ENCODE measurements at regions not wholly inside any gene's neighbourhood (a gene's known extent, or its start where the extent isn't known, plus 50 kb on each side); places are given as distances from the start of the nearest gene placed in this dataset.

- in situ Hi-C loops (cut with MboI; ENCODE audit: low sequenced_read_pairs, unreplicated experiment) = no loop called here
- DNase-seq (ENCODE audit: low spot score) = no peak
- TF ChIP-seq CTCF (IDR thresholded peaks at IDR 0.05; ENCODE audit: borderline replicate concordance, control extremely low read depth, extremely low read depth, insufficient read depth, missing control alignments) = no peak
These were observed 81.3 kb upstream of the MAP3K7 start for GRCh38 chr6:90668141-90668540.

- in situ Hi-C loops (cut with MboI; ENCODE audit: low sequenced_read_pairs, unreplicated experiment) = no loop called here
- TF ChIP-seq CTCF (IDR thresholded peaks at IDR 0.05; ENCODE audit: borderline replicate concordance, control extremely low read depth, extremely low read depth, insufficient read depth, missing control alignments) = no peak
- no peak for DNase-seq (ENCODE audit: low spot score)
These were observed 77.0 kb upstream of the MAP3K7 start for GRCh38 chr6:90663873-90664272.

GRCh38 chr6:90663106-90663505 is 76.2 kb upstream of the MAP3K7 start:
- in situ Hi-C loops (cut with MboI; ENCODE audit: low sequenced_read_pairs, unreplicated experiment) = no loop called here
- DNase-seq (ENCODE audit: low spot score) = no peak
- TF ChIP-seq CTCF (IDR thresholded peaks at IDR 0.05; ENCODE audit: borderline replicate concordance, control extremely low read depth, extremely low read depth, insufficient read depth, missing control alignments) = no peak

GRCh38 chr6:90660931-90661330 is 74.1 kb upstream of the MAP3K7 start:
- DNase-seq (ENCODE audit: low spot score) = no peak
- in situ Hi-C loops (cut with MboI; ENCODE audit: low sequenced_read_pairs, unreplicated experiment) = no loop called here
- no peak for TF ChIP-seq CTCF (IDR thresholded peaks at IDR 0.05; ENCODE audit: borderline replicate concordance, control extremely low read depth, extremely low read depth, insufficient read depth, missing control alignments)

GRCh38 chr6:90658497-90658896 is 71.6 kb upstream of the MAP3K7 start:
- DNase-seq (ENCODE audit: low spot score) = no peak
- in situ Hi-C loops (cut with MboI; ENCODE audit: low sequenced_read_pairs, unreplicated experiment) = no loop called here
- TF ChIP-seq CTCF (IDR thresholded peaks at IDR 0.05; ENCODE audit: borderline replicate concordance, control extremely low read depth, extremely low read depth, insufficient read depth, missing control alignments) = no peak

- no peak for TF ChIP-seq CTCF (IDR thresholded peaks at IDR 0.05; ENCODE audit: borderline replicate concordance, control extremely low read depth, extremely low read depth, insufficient read depth, missing control alignments)
- in situ Hi-C loops (cut with MboI; ENCODE audit: low sequenced_read_pairs, unreplicated experiment) = no loop called here
- no peak for DNase-seq (ENCODE audit: low spot score)
These were observed 69.5 kb upstream of the MAP3K7 start for GRCh38 chr6:90656325-90656724.

GRCh38 chr6:90654806-90655205 is 67.9 kb upstream of the MAP3K7 start:
- no peak for DNase-seq (ENCODE audit: low spot score)
- TF ChIP-seq CTCF (IDR thresholded peaks at IDR 0.05; ENCODE audit: borderline replicate concordance, control extremely low read depth, extremely low read depth, insufficient read depth, missing control alignments) = no peak
- in situ Hi-C loops (cut with MboI; ENCODE audit: low sequenced_read_pairs, unreplicated experiment) = no loop called here

Measured in GM13976 (cell line).